Kidney (tissue), 13 donors: ENCODE measurements at regions not wholly inside any gene's neighbourhood (a gene's known extent, or its start where the extent isn't known, plus 50 kb on each side); places are given as distances from the start of the nearest gene placed in this dataset.

ENCODE experiments used
- DNase-seq, 5 donors: peaks; one replicate each; pipeline ENCODE4 v3.0.0-alpha.2; 2013 to 2020
- FAIRE-seq: peaks from 2 replicates; lab custom pipeline; 2012; peaks lifted over from hg19 to GRCh38; lab: Jason Lieb, UNC
- H3K27ac ChIP-seq, 2 donors: one replicate each; pipeline ENCODE4 v1.7.0; 2013; ENCODE audit warnings: low read depth in 2 of 2, low read length in 2 of 2, inconsistent platforms in 1 of 2
- H3K27me3 ChIP-seq: one replicate; pipeline ENCODE4 v1.7.1; 2013; ENCODE audit warnings: low read length, inconsistent platforms; ENCODE audit not compliant: control insufficient read depth, insufficient read depth
- H3K36me3 ChIP-seq, 3 donors: one replicate each; pipeline versions ENCODE4 v1.7.0 to v1.7.1; 2013; ENCODE audit warnings: low read length in 3 of 3, control low read depth in 1 of 3, inconsistent platforms in 1 of 3; ENCODE audit not compliant: insufficient read depth in 3 of 3, control insufficient read depth in 2 of 3
- H3K4me1 ChIP-seq, 3 donors: one replicate each; pipeline versions ENCODE4 v1.7.0 to v1.7.1; 2013; ENCODE audit warnings: low read length in 3 of 3, inconsistent platforms in 1 of 3, low read depth in 1 of 3; ENCODE audit not compliant: control insufficient read depth in 2 of 3, insufficient read depth in 2 of 3
- H3K4me3 ChIP-seq, 3 donors: one replicate each; pipeline versions ENCODE4 v1.7.0 to v1.8.1; 2013; ENCODE audit warnings: low read length in 3 of 3, control low read depth in 1 of 3, inconsistent platforms in 1 of 3
- H3K9ac ChIP-seq, 3 donors: one replicate each; pipeline versions ENCODE4 v1.7.0 to v1.7.1; 2013; ENCODE audit warnings: low read length in 3 of 3, control low read depth in 1 of 3, inconsistent platforms in 1 of 3
- H3K9me3 ChIP-seq, 3 donors: one replicate each; pipeline versions ENCODE4 v1.7.0 to v1.7.1; 2013; ENCODE audit warnings: low read length in 3 of 3, control low read depth in 1 of 3, inconsistent platforms in 1 of 3; ENCODE audit not compliant: control insufficient read depth in 2 of 3, insufficient read depth in 1 of 3
- intact Hi-C: fragments of 100-400 bp; cut with DNase I; formaldehyde crosslinking; loops from one replicate; pipeline ENCODE4 v1.11.1; 2022
- TF ChIP-seq, protein P1 (sequence below): IDR thresholded peaks from 3 replicates; pipeline ENCODE4 v1.5.1; 2012; ENCODE audit warnings: mild to moderate bottlenecking, moderate library complexity, borderline replicate concordance; ENCODE audit not compliant: insufficient read depth; ENCODE audit errors: extremely low read depth
- donor health status: control.
- donor health status: control.
- donor health status: control.
- donor health status: control.
- donor health status: control.
- donor health status: DM: yes; HTN: yes; CAD: no.
- donor health status: Normal renal cell carcinoma (clear cell type).

DNA sequence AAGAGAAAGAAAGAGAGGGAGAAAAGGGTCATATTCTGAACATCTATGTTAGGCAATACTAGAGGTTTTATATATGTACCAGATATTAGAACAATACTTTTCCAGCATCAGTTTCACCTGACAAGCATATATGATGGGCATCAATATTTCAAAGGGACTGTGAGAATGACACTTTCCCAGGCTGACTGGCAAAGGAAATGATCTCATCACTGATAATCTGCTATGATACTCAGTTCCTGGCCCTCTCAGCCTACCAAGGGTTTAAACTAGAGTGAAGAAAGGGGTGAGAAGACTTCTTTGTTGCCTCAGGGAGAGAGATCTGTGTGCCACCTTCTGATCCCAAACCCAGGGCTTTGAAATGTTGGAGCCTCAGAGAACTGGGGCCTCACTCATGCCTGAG, 183.5 kb downstream of the TTC8 start:
- intact Hi-C loops: no loop called here
- Histone ChIP-seq H3K27me3 (no peaks in the 10 kb centered on the region), H3K36me3 (no peaks in the 10 kb centered on the region), H3K9ac (no peak overlapping the region), H3K27ac (no peak overlapping the region), H3K4me3 (no peak overlapping the region), H3K4me1 (peaks cover 0 to 3% (median 0%) of the 10 kb centered on the region in 3 donors), H3K9me3 (no peaks in the 10 kb centered on the region)
- no peak for FAIRE-seq
- TF ChIP-seq, protein P1, sequence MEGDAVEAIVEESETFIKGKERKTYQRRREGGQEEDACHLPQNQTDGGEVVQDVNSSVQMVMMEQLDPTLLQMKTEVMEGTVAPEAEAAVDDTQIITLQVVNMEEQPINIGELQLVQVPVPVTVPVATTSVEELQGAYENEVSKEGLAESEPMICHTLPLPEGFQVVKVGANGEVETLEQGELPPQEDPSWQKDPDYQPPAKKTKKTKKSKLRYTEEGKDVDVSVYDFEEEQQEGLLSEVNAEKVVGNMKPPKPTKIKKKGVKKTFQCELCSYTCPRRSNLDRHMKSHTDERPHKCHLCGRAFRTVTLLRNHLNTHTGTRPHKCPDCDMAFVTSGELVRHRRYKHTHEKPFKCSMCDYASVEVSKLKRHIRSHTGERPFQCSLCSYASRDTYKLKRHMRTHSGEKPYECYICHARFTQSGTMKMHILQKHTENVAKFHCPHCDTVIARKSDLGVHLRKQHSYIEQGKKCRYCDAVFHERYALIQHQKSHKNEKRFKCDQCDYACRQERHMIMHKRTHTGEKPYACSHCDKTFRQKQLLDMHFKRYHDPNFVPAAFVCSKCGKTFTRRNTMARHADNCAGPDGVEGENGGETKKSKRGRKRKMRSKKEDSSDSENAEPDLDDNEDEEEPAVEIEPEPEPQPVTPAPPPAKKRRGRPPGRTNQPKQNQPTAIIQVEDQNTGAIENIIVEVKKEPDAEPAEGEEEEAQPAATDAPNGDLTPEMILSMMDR: no peak
- DNase-seq: no peak

DNA sequence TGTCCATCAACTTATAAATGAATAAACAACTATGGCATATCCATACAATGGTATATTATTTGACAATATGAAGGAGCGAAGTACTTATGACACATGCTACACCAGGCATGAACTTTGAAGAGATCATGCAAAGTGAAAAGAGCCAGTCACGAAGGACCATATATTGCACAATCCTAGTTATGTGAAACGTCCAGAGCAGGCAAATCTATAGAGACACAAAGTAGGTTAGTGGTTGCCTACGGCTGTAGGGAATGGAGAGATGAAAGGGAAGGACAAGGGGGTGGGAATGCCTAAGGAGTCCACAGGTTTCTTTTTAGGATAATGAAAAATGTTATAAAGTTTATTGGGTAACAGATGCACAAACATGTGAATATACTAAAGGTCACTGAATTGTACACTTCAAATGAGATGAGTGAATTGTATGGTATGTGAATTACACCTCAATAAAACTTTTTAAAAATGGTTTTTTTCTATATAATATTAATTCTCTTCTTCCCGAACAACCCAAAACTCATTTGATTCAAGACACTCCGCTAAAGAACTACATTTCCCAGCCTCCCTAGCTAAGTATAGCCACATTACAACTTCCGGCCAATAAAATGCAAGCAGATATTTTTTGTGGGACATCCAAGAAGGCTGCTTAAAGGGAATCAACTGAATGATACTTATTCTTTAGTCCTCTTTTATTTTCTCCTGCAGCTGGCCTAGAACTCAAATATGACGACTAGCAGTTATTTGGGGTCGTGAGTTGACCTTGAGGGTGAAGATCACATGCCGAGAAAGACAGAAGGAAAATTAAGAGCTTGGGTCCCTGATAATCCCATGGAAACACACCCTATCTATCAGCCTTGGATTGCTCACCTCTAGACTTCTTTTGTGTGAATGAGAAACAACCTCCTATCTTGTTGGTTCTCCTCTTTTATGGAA, 187.2 kb downstream of the TTC8 start:
- no peak overlapping the region for H3K27ac ChIP-seq
- DNase-seq (no peak), FAIRE-seq (no peak)

DNA sequence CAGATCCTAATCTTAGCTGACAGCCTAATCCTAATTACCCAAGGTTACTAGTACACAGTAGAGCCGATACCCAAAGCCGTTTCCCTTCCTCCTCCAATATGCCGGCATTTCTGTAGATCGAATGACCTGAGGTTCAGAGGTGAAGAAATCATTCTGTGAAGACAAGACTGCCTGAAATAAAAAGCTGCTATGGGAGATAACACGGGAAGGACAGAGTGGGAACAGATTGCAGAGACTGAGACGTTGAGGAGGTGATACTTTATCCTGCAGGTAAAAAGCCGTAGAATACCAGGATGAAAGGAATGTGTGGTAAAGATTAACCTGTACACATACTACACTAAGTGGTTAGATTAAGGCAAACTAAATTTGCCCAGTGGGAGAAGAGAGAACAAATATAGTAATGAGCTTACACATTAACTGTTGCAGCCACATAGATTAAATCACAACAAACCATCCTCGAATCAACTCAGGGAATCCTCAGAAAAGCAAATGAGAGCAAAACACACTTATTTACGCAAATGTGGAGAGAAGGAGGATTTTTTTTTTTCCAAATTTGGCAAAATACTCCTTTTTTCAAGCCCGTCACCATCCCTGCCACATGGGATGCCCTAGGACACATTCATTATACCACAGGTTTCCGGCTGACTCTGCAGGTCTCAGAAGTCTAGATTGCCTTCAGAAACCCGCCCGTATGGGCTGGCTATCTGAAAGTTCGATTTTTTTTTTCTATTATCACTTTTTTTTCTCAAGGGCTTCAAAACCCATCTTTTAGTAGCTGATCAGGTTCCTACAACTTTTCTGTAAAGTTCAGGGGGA, 188.0 kb downstream of the TTC8 start:
- FAIRE-seq (no peak), DNase-seq (peak in 2 of 5 donors; percentile 32 to 47)
- Histone ChIP-seq H3K27me3 (no peaks in the 10 kb centered on the region), H3K9me3 (no peaks in the 10 kb centered on the region), H3K4me3 (peak overlapping the region in 1 of 3 donors; percentile 37), H3K27ac (no peak overlapping the region), H3K9ac (no peak overlapping the region), H3K36me3 (no peaks in the 10 kb centered on the region), H3K4me1 (peaks cover 0 to 3% (median 0%) of the 10 kb centered on the region in 3 donors)
- TF ChIP-seq, protein P1: no peak
- intact Hi-C loops: no loop called here

More for the DNA sequence above, 187.2 kb downstream of the TTC8 start:
- intact Hi-C loops: no loop called here
- Histone ChIP-seq H3K4me3 (peak overlapping the region in 1 of 3 donors; percentile 37), H3K27me3 (no peaks in the 10 kb centered on the region), H3K9me3 (no peaks in the 10 kb centered on the region), H3K9ac (no peak overlapping the region), H3K4me1 (peaks cover 0 to 3% (median 0%) of the 10 kb centered on the region in 3 donors), H3K36me3 (no peaks in the 10 kb centered on the region)
- TF ChIP-seq, protein P1: no peak
